DMS53 treated with DMSO at 0.1 percent for 48 hours (cell line): ENCODE measurements at regions not wholly inside any gene's neighbourhood (a gene's known extent, or its start where the extent isn't known, plus 50 kb on each side); places are given as distances from the start of the nearest gene placed in this dataset.
"Not testable (repeated sequence)": the region's sequence is repeated elsewhere in the genome, so short reads cannot be mapped to it uniquely, and the experiment has no call there.

Source experiments
- DNase-seq: peaks from one replicate; lab custom pipeline; 2025; ENCODE audit not compliant: unreplicated experiment; lab: John Stamatoyannopoulos, UW

DNA sequence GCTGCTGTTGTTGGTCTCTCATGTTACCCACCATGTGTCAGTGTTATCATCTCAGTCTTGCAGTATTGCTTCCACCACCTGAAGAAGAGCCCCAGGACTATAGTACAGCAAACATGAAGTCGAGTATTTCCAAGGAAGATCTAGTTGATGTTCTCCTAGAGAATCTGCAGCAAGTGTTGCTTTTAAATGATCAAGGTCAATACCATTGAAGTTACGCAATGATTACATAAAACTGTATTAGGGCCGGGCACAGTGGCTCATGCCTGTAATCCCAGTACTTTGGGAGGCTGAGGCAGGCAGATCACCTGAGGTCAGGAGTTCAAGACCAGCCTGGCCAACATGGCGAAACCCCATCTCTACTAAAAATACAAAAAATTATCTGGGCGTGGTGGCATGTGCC, 173.9 kb downstream of the TJP1 start:
- not testable (repeated sequence) for DNase-seq

DNA sequence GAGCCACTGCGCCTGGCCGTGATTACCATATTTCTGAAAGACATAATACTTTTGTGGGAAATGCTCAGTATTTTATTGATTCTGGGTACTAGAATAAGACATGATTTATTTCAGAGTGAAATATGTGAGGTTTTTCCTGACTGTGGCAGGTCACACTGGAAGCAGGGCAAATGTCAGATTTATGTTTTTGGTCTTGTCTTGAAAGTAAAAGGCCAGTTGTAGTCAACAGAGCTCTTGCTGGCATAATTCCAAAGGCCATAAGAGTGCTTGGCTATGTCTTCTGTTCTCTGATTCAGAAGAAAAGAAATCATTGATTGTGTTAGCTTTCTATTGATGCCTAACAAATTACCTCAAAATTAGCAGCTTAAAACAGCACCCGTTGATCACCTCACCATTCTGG, 176.4 kb downstream of the TJP1 start:
- DNase-seq = no peak

- not testable (repeated sequence) for DNase-seq
These were observed 177.9 kb downstream of the TJP1 start for GRCh38 chr15:29644361-29644760.

- no peak for DNase-seq
These were observed 183.5 kb downstream of the TJP1 start for GRCh38 chr15:29638781-29639180.

- no peak for DNase-seq
These were observed 184.3 kb downstream of the TJP1 start for GRCh38 chr15:29638011-29638410.

DNA sequence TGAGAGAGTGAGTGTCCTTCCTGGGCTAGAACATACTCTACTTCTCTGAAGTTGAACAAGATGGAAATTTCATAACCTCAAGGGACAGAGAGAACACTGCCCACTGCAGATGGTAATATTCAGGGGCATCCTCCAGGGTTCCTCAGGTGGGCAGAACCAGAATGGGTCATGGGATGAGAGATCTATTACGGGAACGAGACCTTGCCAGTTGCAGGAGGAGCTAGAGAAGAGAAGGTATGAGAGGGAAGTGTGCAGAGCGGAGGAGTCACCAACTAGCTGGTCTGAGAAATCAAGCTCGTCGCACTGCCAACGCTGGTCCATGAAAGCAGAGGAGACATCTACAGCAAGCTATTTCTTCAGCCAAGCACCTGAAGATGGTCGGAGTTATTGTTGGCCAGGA, 184.7 kb downstream of the TJP1 start:
- no peak for DNase-seq

DNA sequence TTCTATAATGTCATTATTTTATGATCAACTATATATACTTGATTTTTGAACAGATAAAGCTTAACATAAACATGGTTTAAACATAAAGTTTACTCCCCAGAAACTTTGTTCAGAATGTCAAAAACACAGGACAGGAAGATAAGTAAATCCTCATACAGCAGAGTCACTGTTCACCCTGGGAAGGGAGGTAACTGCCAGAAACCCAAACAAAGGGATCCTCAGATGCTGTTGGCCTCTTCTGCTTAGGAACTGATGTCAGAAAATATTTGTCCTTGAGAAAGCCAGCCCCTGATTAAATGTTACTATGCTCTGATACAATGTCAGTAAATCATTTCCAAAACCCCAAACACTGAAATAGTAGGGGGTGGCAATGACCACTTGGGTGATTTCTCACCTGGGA, 185.3 kb downstream of the TJP1 start:
- DNase-seq = no peak

DNA sequence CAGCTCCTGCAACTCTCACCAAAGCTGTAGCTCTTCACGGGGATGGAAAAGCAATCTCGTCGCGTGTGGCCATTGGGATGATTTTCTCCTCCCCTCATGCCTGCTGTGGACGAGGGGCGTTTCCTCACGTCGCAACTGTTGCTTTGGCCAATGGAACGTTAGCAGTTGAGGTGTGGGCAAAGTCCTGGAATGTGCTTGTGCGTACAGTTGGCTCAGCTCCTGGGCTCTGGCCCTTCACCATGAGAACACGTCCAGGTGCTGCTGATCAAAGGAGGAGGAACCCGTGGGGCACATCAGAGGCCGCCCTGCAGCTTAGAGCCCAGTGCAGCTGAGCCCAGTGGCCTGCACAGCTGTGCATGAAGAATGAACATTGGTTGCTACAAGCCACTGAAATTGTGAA, 186.1 kb downstream of the TJP1 start:
- DNase-seq = no peak

- DNase-seq = no peak
These were observed 186.7 kb downstream of the TJP1 start for GRCh38 chr15:29635513-29636098.

- no peak for DNase-seq
These were observed 188.3 kb downstream of the TJP1 start for GRCh38 chr15:29633971-29634370.

- DNase-seq = no peak
These were observed 189.4 kb downstream of the TJP1 start for GRCh38 chr15:29632671-29633406.

- no peak for DNase-seq
These were observed 190.9 kb downstream of the TJP1 start for GRCh38 chr15:29631076-29632070.

GRCh38 chr15:29624271-29624670, 198.0 kb downstream of the TJP1 start:
- DNase-seq = no peak

GRCh38 chr15:29623116-29623639, 199.1 kb downstream of the TJP1 start:
- DNase-seq = no peak

DNA sequence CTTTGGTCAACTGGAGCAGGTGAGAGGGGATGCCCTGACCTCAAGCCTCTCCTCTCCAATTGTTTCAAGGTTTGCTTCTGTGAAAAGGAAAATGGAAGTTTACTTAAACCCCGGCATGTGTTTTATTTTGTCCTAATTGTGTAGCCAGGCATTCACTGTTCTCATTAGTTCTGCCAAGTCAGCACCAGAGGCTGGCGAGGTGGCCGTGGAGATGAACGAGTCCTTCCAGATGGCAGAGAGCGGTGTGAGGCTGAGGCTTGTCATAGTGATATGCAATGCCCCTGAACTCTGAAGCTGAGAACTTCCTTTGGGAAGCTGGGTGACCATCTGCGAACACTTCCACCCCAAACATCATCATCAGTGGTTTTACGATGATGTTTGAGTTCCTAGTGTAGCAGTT, 199.6 kb downstream of the TJP1 start:
- DNase-seq = no peak

GRCh38 chr15:29621616-29622015, 200.7 kb downstream of the TJP1 start:
- no peak for DNase-seq

DNA sequence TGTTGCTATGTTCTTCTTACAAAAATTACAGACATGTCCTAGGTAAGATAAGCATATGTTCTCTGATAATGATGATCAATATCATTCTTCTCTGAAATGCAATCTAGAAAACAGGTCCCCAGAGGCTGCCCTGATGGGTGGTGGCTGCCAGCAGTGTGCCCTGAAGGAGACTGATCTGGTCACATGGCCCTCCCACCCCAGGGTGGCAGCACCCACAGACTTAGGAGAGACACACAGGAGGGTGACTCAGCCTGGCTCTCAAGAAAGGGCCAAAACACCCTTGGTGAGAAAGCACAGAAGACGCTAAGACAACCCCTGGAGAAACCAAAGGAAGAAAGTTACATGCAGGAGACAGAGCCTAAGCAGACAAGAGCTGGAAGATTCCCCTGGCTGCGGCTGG, 203.7 kb downstream of the TJP1 start:
- DNase-seq = no peak

DNA sequence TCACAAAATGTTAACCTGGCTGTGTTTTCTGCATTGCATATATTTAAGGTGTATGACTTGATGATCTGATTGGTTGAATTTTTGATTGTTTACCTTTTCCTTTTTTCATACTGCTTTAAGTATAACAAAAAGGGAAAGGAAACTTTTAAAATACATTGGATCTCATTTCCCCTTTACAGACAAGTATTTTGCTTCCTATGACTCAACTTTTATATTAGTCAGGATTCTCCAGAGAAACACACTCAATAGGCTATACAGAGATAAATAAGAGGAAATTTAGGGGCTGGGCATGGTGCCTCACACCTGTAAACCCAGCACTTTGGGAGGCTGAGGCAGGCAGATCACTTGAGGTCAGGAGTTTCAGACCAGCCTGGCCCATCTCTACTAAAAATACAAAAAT, 205.8 kb downstream of the TJP1 start:
- no peak for DNase-seq

- DNase-seq = no peak
These were observed 206.5 kb downstream of the TJP1 start for GRCh38 chr15:29615791-29616190.

- no peak for DNase-seq
These were observed 208.3 kb downstream of the TJP1 start for GRCh38 chr15:29613951-29614382.

DNA sequence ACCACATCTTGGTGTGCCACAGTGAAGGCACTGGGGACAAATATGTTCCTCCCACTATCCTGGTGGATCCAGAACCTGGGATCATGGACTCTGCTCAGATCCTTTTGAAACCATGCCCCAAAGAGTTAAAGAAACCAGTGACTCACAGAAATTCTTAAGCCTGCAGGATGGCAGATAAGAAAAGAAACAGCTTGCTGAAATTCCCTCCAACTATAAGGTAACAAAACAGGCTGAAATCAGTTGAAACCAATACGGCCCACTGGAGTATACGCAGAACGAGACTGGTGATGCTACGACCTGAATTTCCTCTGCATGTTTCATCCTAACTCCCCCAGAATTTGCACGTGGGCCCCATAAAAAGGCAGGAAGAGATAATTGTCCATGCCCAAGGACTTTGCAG, 209.6 kb downstream of the TJP1 start:
- no peak for DNase-seq
